HepG2 (cell line): ENCODE measurements at regions not wholly inside any gene's neighbourhood (a gene's known extent, or its start where the extent isn't known, plus 50 kb on each side); places are given as distances from the start of the nearest gene placed in this dataset.
"Not testable (repeated sequence)": the region's sequence is repeated elsewhere in the genome, so short reads cannot be mapped to it uniquely, and the experiment has no call there.

ENCODE experiments used
- ATAC-seq: fragments of 200-7000 bp; cut with Tn5 transposase; 3 replicates; pipeline ENCODE4 v1.9.1; 2020; ENCODE audit warnings: mild to moderate bottlenecking, moderate library complexity
- BruUV-seq: library from RNA; stranded (reverse); fragments of 400-500 nt; replicated peaks from 2 replicates; lab custom pipeline; 2021; lab: Mats Ljungman, UMichigan
- CTCF ChIA-PET: fragments of 300-600 bp; formaldehyde crosslinking; extraction: SDS; loops from one replicate; lab custom pipeline; 2021; ENCODE audit warnings: low total read pairs, inconsistent platforms, low intra/inter-chr PET ratio; lab: Yijun Ruan, JAX
- POLR2A ChIA-PET: fragments of 350-600 bp; sonication (Branson Sonifier 250); formaldehyde crosslinking; loops from one replicate; lab custom pipeline; 2020; ENCODE audit warnings: antibody characterized with exemption, inconsistent platforms; lab: Yijun Ruan, JAX
- DNase-seq: peaks from one replicate; pipeline ENCODE4 v3.0.0-alpha.2; 2015; ENCODE audit warnings: low spot score
- FAIRE-seq: peaks from 3 replicates; lab custom pipeline; 2011; peaks lifted over from hg19 to GRCh38; lab: Jason Lieb, UNC
- H2AFZ ChIP-seq: one replicate; pipeline ENCODE4 v1.6.1; 2011; ENCODE audit warnings: low read length, inconsistent platforms
- H3K27ac ChIP-seq: fragments of 300-600 bp; 3 replicates; pipeline ENCODE4 v1.8.0; 2011; ENCODE audit warnings: mixed run types, mild to moderate bottlenecking, mixed read lengths, low read length, inconsistent platforms; ENCODE audit not compliant: insufficient read depth; ENCODE audit errors: extremely low read length
- H3K27me3 ChIP-seq, 2 experiments: fragments of 200-600 bp in 1 of 2; 2 replicates in 1 of 2; 3 replicates in 1 of 2; pipeline versions ENCODE4 v1.6.0 to v1.8.0; 2011; ENCODE audit warnings: low read length in 2 of 2, mild to moderate bottlenecking in 2 of 2, moderate library complexity in 2 of 2, inconsistent platforms in 1 of 2; ENCODE audit not compliant: insufficient read depth in 2 of 2, control insufficient read depth in 1 of 2
- H3K36me3 ChIP-seq, 2 experiments: fragments of 200-600 bp in 1 of 2; replicated peaks in 1 of 2; 2 replicates in 1 of 2; 3 replicates in 1 of 2; pipeline versions ENCODE4 v1.5.1 to v1.8.0; 2011; ENCODE audit warnings: low read length in 2 of 2, inconsistent platforms in 1 of 2; ENCODE audit not compliant: insufficient read depth in 2 of 2, control insufficient read depth in 1 of 2
- H3K4me1 ChIP-seq: 2 replicates; pipeline ENCODE4 v1.5.1; 2012; ENCODE audit warnings: low read length, inconsistent platforms; ENCODE audit not compliant: insufficient read depth
- H3K4me2 ChIP-seq: 2 replicates; pipeline ENCODE4 v1.6.0; 2011; ENCODE audit warnings: low read depth, low read length, inconsistent platforms
- H3K4me3 ChIP-seq, 3 experiments: fragments of 200-600 bp in 1 of 3; sonication (generic), shearing (Covaris generic) in 1 of 3; replicated peaks in 1 of 3; 2 replicates each; pipeline ENCODE4 v1.5.1; 2011 to 2016; ENCODE audit warnings: low read length in 3 of 3, inconsistent platforms in 2 of 3, low read depth in 2 of 3, mild to moderate bottlenecking in 2 of 3, control low read depth in 1 of 3, mixed read lengths in 1 of 3; ENCODE audit not compliant: insufficient read depth in 1 of 3
- H3K79me2 ChIP-seq: one replicate; pipeline ENCODE4 v1.6.1; 2011; ENCODE audit warnings: low read length, inconsistent platforms; ENCODE audit not compliant: insufficient read depth
- H3K9ac ChIP-seq: 2 replicates; pipeline ENCODE4 v1.6.0; 2011; ENCODE audit warnings: mild to moderate bottlenecking, low read depth, low read length, inconsistent platforms; ENCODE audit not compliant: insufficient read depth
- H3K9me3 ChIP-seq: 2 replicates; pipeline ENCODE4 v1.5.1; 2012; ENCODE audit warnings: mild to moderate bottlenecking, low read length
- H4K20me1 ChIP-seq: 2 replicates; pipeline ENCODE4 v1.6.0; 2011; ENCODE audit warnings: inconsistent platforms, mild to moderate bottlenecking, low read length, moderate library complexity; ENCODE audit not compliant: insufficient read depth
- ISL2 ChIP-seq: sonication (generic); formaldehyde crosslinking; IDR thresholded peaks from 2 replicates; pipeline ENCODE4 v1.5.0; 2020; ENCODE audit warnings: missing genetic modification reagents
- NAIF1 ChIP-seq: sonication (generic); formaldehyde crosslinking; IDR thresholded peaks from 2 replicates; pipeline ENCODE4 v1.5.0; 2020; ENCODE audit warnings: mild to moderate bottlenecking, missing genetic modification reagents, borderline replicate concordance
- REXO4 ChIP-seq: sonication (generic); formaldehyde crosslinking; IDR thresholded peaks from 2 replicates; pipeline ENCODE4 v1.8.0; 2022; ENCODE audit warnings: missing genetic modification reagents, mild to moderate bottlenecking, borderline replicate concordance
- ZFP1 ChIP-seq: IDR thresholded peaks from 2 replicates; pipeline ENCODE4 v1.6.1; 2016
- WGBS: methylation state at CpG from one replicate; pipeline ENCODE4 v1.1.6; 2017; ENCODE audit warnings: low lambda C conversion rate; 5-methylcytosine and 5-hydroxymethylcytosine counted together
- in situ Hi-C: cut with HindIII; loops from 2 replicates; pipeline ENCODE4 v1.10.0; 2017; ENCODE audit warnings: low pct_unique_long_range_greater_than_20kb; ENCODE audit not compliant: extremely low pct_ligation_motif_present
- intact Hi-C: fragments of 100-400 bp; cut with micrococcal nuclease; formaldehyde crosslinking; loops from one replicate; pipeline ENCODE4 v1.10.0; 2022; ENCODE audit not compliant: unreplicated experiment
- TF ChIP-seq, protein P1 (sequence below): sonication (generic); formaldehyde crosslinking; IDR thresholded peaks from 2 replicates; pipeline ENCODE4 v1.4.0; 2020; ENCODE audit warnings: low read depth, mild to moderate bottlenecking, missing genetic modification reagents

DNA sequence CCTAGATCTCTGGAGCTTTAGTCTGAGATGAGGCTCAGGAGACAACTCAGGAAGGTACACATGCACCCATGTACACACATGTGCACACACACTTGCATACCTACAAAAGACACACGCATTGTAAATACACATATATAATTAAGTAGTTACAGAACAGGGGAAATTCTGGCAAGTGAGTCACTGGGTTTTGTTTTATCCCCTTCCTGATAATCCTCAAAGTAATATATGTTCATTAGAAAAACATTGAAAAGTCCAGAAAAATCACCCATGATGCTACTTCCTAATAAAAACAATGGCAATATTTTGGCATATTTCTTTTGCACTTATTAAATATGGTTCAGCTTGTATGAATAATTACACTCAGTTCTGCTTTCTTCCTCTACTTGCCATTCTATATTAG lies 115.3 kb upstream of the ECI2 start:
- H3K4me3 ChIP-seq = no peak overlapping the region
- no peak overlapping the region for H3K27ac ChIP-seq
- in situ Hi-C loops = no loop called here
- no peaks in the 10 kb centered on the region for H3K9me3 ChIP-seq
- H2AFZ ChIP-seq = no peak overlapping the region
- ChIA-PET POLR2A (no interaction called here), CTCF (no interaction called here)
- no peaks in the 10 kb centered on the region for H4K20me1 ChIP-seq
- ATAC-seq (no peak), FAIRE-seq (no peak), DNase-seq (no peak)
- intact Hi-C loops = no loop called here
- no peak overlapping the region for H3K9ac ChIP-seq
- H3K4me1 ChIP-seq = 0 out of 2 replicates have a peak, but pooled peaks cover 4% of the 10 kb centered on the region
- TF ChIP-seq ISL2 = no peak
- no peak for TF ChIP-seq NAIF1 (CRISPR knock-in tag)
- TF ChIP-seq, protein P1, sequence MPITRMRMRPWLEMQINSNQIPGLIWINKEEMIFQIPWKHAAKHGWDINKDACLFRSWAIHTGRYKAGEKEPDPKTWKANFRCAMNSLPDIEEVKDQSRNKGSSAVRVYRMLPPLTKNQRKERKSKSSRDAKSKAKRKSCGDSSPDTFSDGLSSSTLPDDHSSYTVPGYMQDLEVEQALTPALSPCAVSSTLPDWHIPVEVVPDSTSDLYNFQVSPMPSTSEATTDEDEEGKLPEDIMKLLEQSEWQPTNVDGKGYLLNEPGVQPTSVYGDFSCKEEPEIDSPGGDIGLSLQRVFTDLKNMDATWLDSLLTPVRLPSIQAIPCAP (CRISPR knock-in tag) = no peak
- TF ChIP-seq ZFP1 (CRISPR knock-in tag) = no peak
- TF ChIP-seq REXO4 (CRISPR knock-in tag) = no peak
- WGBS = 48% methylated on average over 1 of the region's 1 CpG
- no peaks in the 10 kb centered on the region for H3K36me3 ChIP-seq
- no peak overlapping the region for H3K4me2 ChIP-seq
- no peaks in the 10 kb centered on the region for H3K79me2 ChIP-seq
- 0 out of 5 replicates have a peak, but pooled peaks cover 0 to 4% of the 10 kb centered on the region in 2 experiments for H3K27me3 ChIP-seq
- BruUV-seq = no TSS peak

DNA sequence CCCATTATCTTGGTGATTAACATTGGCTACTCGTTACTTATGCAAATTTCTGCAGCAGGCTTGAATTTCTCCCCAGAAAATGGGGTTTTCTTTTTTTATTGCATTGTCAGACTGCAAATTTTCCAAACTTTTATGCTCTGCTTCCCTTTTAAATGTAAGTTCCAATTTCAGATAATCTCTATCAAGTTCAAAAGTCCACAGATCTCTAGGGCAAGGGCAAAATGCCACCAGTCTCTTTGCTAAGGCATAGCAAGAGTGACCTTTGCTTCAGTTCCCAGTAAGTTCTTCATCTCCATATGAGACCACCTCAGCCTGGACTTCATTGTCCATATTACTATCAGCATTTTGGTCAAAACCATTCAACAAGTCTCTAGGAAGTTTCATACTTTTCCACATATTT lies 108.5 kb upstream of the ECI2 start:
- CTCF ChIA-PET, H3K4me1 ChIP-seq, POLR2A ChIA-PET, in situ Hi-C loops, H4K20me1 ChIP-seq, DNase-seq, H3K4me2 ChIP-seq, H3K79me2 ChIP-seq, BruUV-seq, H3K27me3 ChIP-seq, intact Hi-C loops, FAIRE-seq, ATAC-seq, H3K27ac ChIP-seq, H3K9ac ChIP-seq, H2AFZ ChIP-seq, H3K36me3 ChIP-seq, H3K4me3 ChIP-seq: not testable (repeated sequence)
- WGBS = 3% methylated on average over 1 of the region's 1 CpG
- peaks cover 14% of the 10 kb centered on the region for H3K9me3 ChIP-seq
